ENCODE measurements at regions not wholly inside any gene's neighbourhood (a gene's known extent, or its start where the extent isn't known, plus 50 kb on each side); places are given as distances from the start of the nearest gene placed in this dataset.
A peak's percentile ranks its signal among the peaks of the same experiment; 100 is the strongest.

DNA sequence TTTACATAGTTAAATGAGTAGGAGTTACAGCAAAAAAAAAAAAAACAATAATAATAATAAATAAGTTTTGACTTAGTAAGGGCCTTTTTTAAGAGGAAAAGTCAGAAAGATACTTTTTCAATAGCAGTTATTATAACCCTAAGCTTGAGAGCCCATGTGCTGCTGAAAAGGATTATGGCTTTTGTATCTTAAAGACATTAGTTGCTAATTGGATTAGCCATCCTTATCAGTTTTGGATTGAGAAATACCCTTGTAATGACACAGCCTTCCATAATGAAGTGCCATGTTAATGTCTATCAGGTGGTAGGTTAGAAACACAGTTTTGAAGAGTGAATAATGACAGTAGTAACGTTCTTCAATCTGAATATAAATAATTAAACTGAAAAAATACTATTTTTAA is 554.0 kb downstream of the RIT2 start:
- no peak for DNase-seq

DNA sequence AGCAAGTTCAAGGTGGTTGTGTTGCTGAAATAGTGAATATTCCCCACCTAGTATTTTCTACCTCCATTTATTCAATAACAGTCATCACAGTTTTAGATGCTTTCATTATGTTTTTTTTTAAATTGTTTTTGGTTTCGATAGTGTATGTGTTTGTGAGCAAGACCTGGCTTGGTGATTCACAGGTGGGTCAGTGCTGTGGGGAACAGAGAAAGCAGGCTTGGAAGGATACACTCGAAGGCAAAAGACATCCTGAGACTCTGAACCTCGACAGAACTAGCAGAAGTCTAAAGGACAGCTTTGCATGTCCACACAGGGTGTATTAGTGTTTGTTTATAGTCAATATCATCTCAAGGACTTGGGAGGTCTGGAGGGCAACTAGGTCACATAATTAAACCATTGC is 551.5 kb downstream of the RIT2 start:
- DNase-seq = no peak

GRCh38 chr18:42564761-42565160 is 550.7 kb downstream of the RIT2 start:
- DNase-seq = no peak

- no peak for DNase-seq
These were observed 546.7 kb downstream of the RIT2 start for GRCh38 chr18:42568773-42569172.

GRCh38 chr18:42574871-42575270 is 540.6 kb downstream of the RIT2 start:
- DNase-seq = no peak

DNA sequence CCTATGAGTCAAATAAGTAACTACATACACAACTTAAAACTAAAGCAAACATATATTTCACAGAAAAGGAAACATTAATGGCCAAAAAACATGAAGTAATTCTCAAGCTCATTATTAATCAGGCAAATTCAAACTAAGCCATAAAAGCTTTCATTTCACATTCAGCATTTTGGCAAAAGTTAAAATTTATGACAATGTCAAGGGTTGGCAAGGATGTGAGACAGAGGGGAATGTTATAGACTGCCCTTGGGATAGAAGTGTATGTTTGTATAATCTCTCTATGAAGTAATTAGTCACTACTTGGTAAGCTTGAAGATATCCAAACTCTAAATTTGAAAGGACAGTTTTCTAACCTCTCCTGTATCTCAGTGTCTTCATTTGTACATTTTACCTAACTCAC is 539.4 kb downstream of the RIT2 start:
- DNase-seq = no peak

DNA sequence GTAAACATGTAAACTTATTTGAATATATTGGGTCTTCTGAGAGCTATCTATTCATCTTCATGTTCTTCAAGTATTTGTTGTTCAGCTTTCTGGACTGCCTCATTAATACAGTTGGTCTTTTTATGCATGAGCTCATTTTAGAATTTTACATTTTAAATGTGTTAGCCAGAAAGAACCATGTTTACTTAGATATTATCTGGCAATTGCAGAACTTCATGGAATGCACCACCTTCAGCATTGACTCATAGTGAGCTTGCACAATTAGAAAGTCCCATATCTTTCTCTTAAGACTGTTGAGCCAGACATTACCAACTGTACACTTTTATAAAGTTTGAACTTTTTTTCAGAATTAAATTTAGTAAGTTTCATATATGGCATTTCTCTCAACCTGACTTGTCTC is 536.7 kb downstream of the RIT2 start:
- DNase-seq = no peak

DNA sequence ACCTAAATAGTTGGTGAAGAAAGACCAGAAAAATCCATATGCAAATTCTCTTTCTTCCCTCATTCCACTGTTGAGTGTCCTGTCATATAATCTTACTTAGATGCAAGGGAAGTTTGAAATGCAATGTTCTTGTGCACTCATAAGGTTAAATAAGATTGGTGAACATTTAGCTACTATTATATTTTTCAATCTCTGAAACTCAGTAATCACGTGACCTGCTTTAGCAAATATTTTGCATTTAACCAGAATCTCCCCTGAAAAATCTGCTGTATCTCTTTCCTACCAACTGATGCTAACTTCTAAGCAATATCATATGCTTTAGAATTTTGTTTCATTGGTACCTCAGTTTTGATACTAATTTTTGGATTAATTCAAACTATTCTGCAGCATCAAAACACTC is 533.2 kb downstream of the RIT2 start:
- DNase-seq = no peak

DNA sequence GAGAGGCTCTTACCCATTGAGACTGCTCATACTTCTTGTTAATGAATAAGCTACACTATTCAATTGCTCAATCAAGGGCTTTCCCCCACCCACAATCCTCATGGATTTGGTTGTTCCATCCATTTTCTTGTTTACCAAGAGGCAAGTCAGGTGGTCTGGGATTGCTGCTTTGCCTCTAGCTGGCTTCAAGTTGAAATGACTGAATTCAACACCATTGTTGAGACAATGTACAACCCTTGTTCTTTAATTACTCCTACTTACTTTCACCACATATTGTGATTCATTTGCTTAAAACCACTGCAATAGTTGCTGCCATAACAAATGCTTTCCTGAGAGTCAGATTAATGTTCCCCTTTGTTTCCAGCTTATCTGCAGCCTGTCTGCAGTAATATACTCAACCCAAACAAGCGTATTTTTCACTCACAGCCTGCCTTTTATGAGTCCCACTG is 532.2 kb downstream of the RIT2 start:
- no peak for DNase-seq

- peak; percentile 19 for DNase-seq
These were observed 528.9 kb downstream of the RIT2 start for GRCh38 chr18:42586601-42587000.

GRCh38 chr18:42588786-42589185 is 526.7 kb downstream of the RIT2 start:
- no peak for DNase-seq

DNA sequence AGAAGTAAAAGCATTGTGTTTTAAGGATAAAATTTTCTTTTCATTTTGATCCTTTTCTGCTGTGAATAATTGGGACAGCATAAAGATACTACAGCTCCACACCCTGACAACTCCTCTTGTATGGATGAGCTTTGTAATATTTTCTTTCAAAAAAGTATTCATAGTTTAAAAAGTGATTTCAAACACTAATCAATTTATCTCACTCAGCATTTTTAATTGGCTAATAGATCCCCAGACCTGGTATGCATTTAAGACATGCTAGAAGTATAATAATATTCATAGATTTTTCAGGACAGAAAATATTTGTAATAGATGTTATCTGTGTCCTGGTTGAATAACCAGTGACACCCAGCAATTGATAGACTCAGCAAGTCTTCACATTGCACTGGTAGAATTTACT is 510.7 kb downstream of the RIT2 start:
- DNase-seq = no peak

GRCh38 chr18:42606886-42607495 is 508.5 kb downstream of the RIT2 start:
- DNase-seq = no peak

DNA sequence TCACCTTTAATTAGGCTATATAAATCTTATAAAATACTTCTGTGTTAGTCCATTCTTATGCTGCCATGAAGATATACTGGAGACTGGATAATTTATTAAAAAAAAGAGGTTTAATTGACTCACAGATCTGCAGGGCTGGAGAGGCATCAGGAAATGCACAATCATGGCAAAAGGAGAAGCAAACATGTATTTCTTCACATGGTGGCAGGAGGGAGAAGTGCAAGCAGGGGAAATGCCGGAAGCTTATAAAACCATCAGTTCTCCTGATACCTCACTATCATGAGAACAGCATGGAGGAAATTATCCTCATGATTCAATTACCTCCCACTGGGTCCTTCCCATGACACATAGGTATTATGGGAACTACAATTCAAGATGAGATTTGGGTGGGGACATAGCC is 504.4 kb downstream of the RIT2 start:
- no peak for DNase-seq

DNA sequence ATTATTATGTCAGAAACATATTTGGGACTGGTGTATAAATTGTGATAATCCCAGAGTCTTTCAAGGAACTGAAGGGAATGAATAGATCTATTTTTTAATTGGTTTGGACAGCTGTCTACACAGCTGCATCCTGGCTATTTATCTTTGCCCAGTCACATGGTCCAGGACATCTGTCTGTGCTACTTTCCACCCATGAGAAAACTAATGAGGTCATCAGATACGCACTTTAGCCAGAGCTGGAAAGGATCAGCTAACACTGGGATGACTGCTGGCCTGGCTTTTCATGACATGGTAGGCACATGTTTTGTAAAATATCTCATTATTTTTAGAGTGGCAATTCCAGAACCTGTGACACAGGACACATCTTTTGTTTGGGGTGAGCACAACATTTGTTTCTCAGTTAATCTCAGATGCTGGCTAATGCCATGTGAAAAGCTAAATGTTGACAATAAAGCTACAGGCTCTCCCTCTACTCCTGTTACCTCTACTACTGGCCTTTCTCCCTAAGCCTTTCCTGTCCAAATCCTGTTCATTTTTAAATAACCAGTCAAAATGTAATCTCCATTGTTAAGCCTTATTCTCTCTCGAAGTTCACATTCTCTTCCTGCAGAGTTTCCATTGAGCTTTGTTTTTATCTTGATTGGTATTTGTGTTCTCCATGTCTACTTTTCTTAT is 500.7 kb downstream of the RIT2 start:
- peak; percentile 97 for DNase-seq

- no peak for DNase-seq
These were observed 498.3 kb downstream of the RIT2 start for GRCh38 chr18:42617221-42617620.

DNA sequence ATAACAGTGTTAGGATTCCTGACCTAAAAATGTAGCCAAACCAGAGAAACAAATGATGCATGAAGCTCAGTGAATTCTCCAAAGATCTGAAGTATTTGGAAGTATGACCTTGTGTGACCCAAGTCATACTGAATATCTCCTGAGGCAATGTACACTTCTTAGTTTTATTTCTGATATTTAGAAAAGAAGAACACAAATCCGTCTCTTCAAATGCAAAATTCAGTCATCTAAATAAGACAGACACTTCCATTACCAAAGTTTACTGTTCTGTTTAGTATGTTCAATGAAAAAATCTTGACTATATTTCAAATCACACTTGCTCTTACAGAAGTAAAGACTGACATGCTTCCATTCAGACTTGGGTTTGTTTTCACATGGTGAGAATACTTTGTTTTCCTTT is 495.7 kb downstream of the RIT2 start:
- DNase-seq = no peak

- DNase-seq = no peak
These were observed 494.8 kb downstream of the RIT2 start for GRCh38 chr18:42620657-42621056.

- DNase-seq = no peak
These were observed 491.6 kb downstream of the RIT2 start for GRCh38 chr18:42623935-42624334.

GRCh38 chr18:42632801-42633200 is 482.7 kb downstream of the RIT2 start:
- no peak for DNase-seq

GRCh38 chr18:42635378-42636048 is 480.0 kb downstream of the RIT2 start:
- no peak for DNase-seq

GRCh38 chr18:42636309-42636708 is 479.2 kb downstream of the RIT2 start:
- no peak for DNase-seq

- no peak for DNase-seq
These were observed 475.3 kb downstream of the RIT2 start for GRCh38 chr18:42640160-42640559.

DNA sequence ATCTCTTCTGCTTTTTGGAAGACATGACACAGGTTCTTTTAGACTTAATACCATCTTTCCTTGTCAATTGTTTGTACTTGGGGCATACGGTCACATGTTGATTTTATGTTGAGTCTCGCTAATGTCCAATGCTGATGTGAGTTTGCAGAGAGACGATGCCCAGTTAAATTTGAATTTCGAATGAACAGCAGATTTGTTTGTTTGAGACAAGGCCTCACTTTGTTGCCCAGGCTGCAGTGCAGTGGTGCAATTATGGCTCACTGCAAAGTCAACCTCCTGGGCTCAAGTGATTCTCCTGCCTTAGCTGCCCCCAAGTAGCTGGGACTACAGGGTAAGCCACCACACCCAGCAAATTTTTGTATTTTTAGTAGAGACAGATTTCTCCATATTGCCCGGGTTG is 473.5 kb downstream of the RIT2 start:
- no peak for DNase-seq

DNA sequence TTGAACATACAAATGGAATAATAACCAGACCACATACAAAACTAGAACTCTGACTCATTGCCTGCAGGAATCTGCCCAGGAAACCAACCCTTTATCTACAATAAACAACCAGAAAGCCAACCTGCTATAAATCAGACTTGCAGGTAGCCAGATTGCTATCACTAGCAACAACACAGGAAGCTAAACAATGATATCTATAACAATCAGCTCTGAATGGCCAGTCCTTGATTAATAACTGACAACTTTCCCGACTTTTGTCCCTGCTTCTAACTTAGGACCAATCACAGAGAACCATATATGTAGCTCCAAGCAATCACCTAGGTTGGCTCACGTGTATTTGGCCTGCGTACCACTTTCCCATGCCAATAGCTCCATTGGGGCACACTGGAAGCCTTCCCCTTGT is 470.8 kb downstream of the RIT2 start:
- DNase-seq = no peak

Data from NCI-H510A (cell line).